ENCODE measurements at regions not wholly inside any gene's neighbourhood (a gene's known extent, or its start where the extent isn't known, plus 50 kb on each side); places are given as distances from the start of the nearest gene placed in this dataset.
"Not testable (repeated sequence)": the region's sequence is repeated elsewhere in the genome, so short reads cannot be mapped to it uniquely, and the experiment has no call there.

DNA sequence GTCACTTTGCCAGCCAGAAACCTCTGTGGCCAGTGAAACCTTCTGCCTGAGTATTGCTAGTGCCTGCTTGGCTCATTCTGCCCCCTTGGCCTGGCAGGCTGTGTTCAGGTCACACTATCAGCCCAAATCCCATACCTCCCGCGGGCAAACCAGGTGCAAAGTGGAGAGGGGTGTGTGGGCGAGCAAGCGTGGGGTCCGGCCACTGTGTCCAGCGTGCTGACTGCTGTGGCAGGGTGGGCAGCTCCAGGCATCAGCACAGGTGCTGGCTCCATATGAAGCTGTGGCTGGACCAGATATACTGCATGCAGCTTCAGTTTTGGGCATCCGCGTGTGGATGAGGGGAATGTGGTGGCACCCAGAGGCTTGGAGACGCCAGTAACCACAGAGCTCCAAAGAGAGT, 576.5 kb upstream of the EDIL3 start:
- H3K4me1 Mint-ChIP-seq, result no peaks in the 10 kb centered on the region
- ATAC-seq, result no peak
- H3K9me3 Mint-ChIP-seq, result no peaks in the 10 kb centered on the region
- H3K36me3 Mint-ChIP-seq, result no peaks in the 10 kb centered on the region
- H3K27ac Mint-ChIP-seq, result no peak overlapping the region
- H3K4me3 Mint-ChIP-seq, result no peak overlapping the region
- H3K27me3 Mint-ChIP-seq, result no peaks in the 10 kb centered on the region

- Mint-ChIP-seq H3K27me3 (no peaks in the 10 kb centered on the region), H3K4me3 (no peak overlapping the region), H3K36me3 (no peaks in the 10 kb centered on the region), H3K4me1 (no peaks in the 10 kb centered on the region), H3K27ac (no peak overlapping the region), H3K9me3 (no peaks in the 10 kb centered on the region)
- no peak for ATAC-seq
Observed at GRCh38 chr5:84961903-84962302, 577.2 kb upstream of the EDIL3 start.

- H3K4me3 Mint-ChIP-seq, result no peak overlapping the region
- no peaks in the 10 kb centered on the region for H3K36me3 Mint-ChIP-seq
- H3K27me3 Mint-ChIP-seq, result no peaks in the 10 kb centered on the region
- no peaks in the 10 kb centered on the region for H3K4me1 Mint-ChIP-seq
- ATAC-seq, result no peak
- peaks cover 6% of the 10 kb centered on the region for H3K9me3 Mint-ChIP-seq
- no peak overlapping the region for H3K27ac Mint-ChIP-seq
Observed at GRCh38 chr5:84983093-84983492, 598.4 kb upstream of the EDIL3 start.

GRCh38 chr5:84985148-84985547, 600.5 kb upstream of the EDIL3 start:
- Mint-ChIP-seq H3K4me3 (no peak overlapping the region), H3K27ac (no peak overlapping the region), H3K4me1 (no peaks in the 10 kb centered on the region), H3K27me3 (no peaks in the 10 kb centered on the region), H3K36me3 (no peaks in the 10 kb centered on the region), H3K9me3 (peaks cover 3% of the 10 kb centered on the region)
- ATAC-seq, result no peak

DNA sequence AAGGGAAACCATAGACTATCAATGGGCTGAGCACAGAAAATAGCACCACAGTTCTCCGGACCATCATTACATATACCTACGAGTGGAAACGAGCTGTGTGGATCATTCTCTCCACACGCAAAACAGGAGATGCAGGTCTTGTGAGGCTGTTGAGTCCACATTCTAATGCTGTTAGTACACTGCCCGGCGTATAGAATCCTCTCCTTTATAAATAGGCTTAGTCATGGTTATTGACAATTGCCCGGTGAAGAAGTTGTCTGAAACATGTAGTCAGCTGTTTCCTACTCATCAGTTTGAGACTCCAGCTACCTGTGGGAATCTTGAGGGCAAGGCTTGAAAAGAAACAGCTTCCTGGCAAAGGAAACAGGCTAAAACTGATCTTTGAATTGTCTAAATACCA, 602.0 kb upstream of the EDIL3 start:
- H3K4me3 Mint-ChIP-seq, result no peak overlapping the region

DNA sequence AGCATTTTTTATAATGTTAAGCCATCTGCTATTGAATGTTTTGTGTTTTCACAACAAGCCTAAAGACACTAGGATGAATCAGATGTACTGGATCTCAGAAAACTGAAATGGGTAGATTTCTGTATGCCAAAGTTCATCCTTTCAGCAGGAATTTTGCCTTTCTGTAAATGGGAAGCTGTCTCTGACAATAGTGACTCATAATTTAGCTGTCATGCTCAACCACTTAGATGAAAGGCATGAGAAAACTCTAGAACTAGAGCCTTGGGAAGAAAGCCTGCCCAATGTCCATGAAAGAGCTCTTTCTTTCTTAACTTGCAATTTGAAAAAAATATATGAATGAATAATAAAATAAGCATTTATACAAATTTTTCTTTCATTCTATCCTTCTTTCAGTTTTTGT, 616.0 kb upstream of the EDIL3 start:
- Mint-ChIP-seq H3K4me1 (no peaks in the 10 kb centered on the region), H3K9me3 (peaks cover 3% of the 10 kb centered on the region), H3K27me3 (no peaks in the 10 kb centered on the region), H3K4me3 (no peak overlapping the region), H3K27ac (no peak overlapping the region), H3K36me3 (no peaks in the 10 kb centered on the region)
- no peak for ATAC-seq

More for the DNA sequence above, 602.0 kb upstream of the EDIL3 start:
- H3K9me3 Mint-ChIP-seq, result peaks cover 3% of the 10 kb centered on the region
- no peaks in the 10 kb centered on the region for H3K36me3 Mint-ChIP-seq
- no peak overlapping the region for H3K27ac Mint-ChIP-seq
- no peaks in the 10 kb centered on the region for H3K4me1 Mint-ChIP-seq
- no peak for ATAC-seq
- H3K27me3 Mint-ChIP-seq, result no peaks in the 10 kb centered on the region

DNA sequence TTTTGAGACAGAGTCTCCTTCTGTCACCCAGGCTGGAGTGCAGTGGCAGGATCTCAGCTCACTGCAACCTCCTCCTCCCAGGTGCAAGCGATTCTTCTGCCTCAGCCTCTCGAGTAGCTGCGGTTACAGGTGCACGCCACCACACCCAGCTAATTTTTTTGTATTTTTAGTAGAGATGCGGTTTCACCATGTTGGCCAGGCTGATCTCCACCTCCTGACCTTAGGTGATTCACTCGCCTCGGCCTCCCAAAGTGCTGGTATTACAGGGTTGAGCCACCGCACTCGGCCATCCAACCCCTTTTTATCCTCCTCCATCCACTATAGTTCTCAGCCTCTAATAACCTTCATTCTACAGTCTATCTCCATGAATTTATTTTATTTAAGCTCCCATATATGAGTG, 617.3 kb upstream of the EDIL3 start:
- H3K9me3 Mint-ChIP-seq, H3K27ac Mint-ChIP-seq, H3K4me3 Mint-ChIP-seq, ATAC-seq, H3K36me3 Mint-ChIP-seq, H3K4me1 Mint-ChIP-seq, H3K27me3 Mint-ChIP-seq: not testable (repeated sequence)

GRCh38 chr5:85010014-85010562, 625.4 kb upstream of the EDIL3 start:
- H3K9me3 Mint-ChIP-seq, result peaks cover 3% of the 10 kb centered on the region

DNA sequence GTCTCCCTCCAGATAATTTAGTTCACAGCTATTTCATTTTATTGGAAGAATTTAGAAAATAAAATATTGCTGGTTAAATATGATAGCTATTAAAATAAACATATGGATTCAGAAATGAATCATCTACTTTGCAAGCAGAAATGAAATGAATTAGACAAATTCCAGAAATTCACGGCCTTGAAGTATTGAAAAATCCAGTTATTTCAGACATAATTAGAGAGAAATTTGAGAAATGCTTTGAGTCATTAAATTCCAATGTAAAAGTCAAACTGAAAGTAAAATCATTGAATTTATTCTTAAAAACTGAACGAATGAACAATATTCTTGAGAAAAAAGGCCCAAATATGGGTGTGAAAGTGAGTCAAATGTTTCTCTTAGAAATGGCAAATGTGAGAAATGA, 632.6 kb upstream of the EDIL3 start:
- Mint-ChIP-seq H3K36me3 (no peaks in the 10 kb centered on the region), H3K4me1 (no peaks in the 10 kb centered on the region), H3K9me3 (no peaks in the 10 kb centered on the region), H3K4me3 (no peak overlapping the region), H3K27me3 (no peaks in the 10 kb centered on the region), H3K27ac (no peak overlapping the region)
- no peak for ATAC-seq

More at GRCh38 chr5:85010014-85010562, 625.4 kb upstream of the EDIL3 start:
- H3K4me1 Mint-ChIP-seq, result no peaks in the 10 kb centered on the region
- ATAC-seq, result no peak
- no peaks in the 10 kb centered on the region for H3K36me3 Mint-ChIP-seq
- no peak overlapping the region for H3K27ac Mint-ChIP-seq
- no peak overlapping the region for H3K4me3 Mint-ChIP-seq
- no peaks in the 10 kb centered on the region for H3K27me3 Mint-ChIP-seq

DNA sequence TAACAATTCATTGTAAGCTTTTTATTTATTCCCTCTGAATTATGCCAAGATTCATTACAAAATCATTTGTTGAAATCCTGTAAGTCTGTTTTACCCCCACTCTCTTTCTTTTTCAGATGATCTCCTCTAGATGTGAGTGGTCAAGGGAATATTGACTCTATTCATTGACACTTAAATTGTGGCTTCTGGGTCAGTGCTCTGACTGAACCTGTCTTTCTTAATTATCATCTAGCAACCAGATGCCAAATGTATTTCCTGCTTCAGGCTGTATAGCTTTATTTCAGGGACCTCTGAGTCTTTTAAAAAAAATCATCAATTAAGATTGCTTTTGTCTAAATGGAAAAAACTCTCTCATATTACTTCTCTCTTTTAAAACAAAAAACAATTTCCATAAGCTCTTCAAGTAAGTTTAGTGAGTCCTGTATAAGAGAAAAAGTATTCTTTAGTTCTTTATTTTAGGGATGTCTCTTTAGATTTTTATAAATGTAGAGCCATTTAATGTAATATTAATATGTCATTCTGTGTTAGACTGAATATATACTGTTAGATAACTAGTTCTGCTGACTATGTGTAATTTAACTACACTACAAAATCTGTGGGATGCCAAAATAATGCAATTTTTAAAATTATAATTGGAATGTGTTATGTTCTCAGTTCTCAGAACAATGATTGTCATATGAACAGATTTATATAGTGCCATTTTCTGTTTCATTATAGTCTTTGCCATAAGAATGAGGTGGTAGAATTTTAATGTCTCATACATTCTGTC, 645.8 kb upstream of the EDIL3 start:
- Mint-ChIP-seq H3K27ac (no peak overlapping the region), H3K4me1 (no peaks in the 10 kb centered on the region), H3K36me3 (no peaks in the 10 kb centered on the region), H3K4me3 (no peak overlapping the region), H3K27me3 (no peaks in the 10 kb centered on the region), H3K9me3 (peaks cover 4% of the 10 kb centered on the region)
- no peak for ATAC-seq

DNA sequence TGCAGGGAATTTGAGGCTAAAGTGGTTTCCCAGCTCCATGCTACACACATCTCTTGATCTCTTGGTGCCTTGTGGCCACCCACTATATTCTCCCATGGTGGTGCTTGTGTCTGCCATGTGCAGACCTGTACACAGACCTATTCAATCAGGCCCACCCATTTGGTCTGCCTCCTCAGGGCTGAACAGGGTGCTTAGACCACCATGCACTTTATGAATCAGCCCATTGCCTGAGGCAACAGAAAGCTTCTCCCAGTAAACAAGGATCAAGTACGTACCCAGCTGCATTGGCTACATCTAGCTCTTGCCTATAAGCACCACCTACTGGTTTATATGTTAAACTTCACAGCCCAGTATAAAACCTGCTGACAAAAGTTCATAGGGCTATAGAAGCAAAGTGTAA, 664.3 kb upstream of the EDIL3 start:
- H3K27me3 Mint-ChIP-seq, result no peaks in the 10 kb centered on the region
- H3K4me1 Mint-ChIP-seq, result no peaks in the 10 kb centered on the region
- H3K36me3 Mint-ChIP-seq, result no peaks in the 10 kb centered on the region
- peaks cover under 1% of the 10 kb centered on the region for H3K9me3 Mint-ChIP-seq
- H3K27ac Mint-ChIP-seq, result no peak overlapping the region
- H3K4me3 Mint-ChIP-seq, result no peak overlapping the region
- peak; percentile 24 for ATAC-seq

- H3K27me3 Mint-ChIP-seq, result no peaks in the 10 kb centered on the region
- ATAC-seq, result no peak
Observed at GRCh38 chr5:85052826-85053225, 668.1 kb upstream of the EDIL3 start.

GRCh38 chr5:85069659-85070640, 685.3 kb upstream of the EDIL3 start:
- ATAC-seq, result no peak
- Mint-ChIP-seq H3K4me3 (no peak overlapping the region), H3K27me3 (no peaks in the 10 kb centered on the region), H3K27ac (no peak overlapping the region), H3K9me3 (peaks cover 4% of the 10 kb centered on the region), H3K4me1 (no peaks in the 10 kb centered on the region), H3K36me3 (no peaks in the 10 kb centered on the region)

More at GRCh38 chr5:85052826-85053225, 668.1 kb upstream of the EDIL3 start:
- Mint-ChIP-seq H3K4me1 (no peaks in the 10 kb centered on the region), H3K4me3 (no peak overlapping the region), H3K27ac (no peak overlapping the region), H3K36me3 (no peaks in the 10 kb centered on the region), H3K9me3 (no peaks in the 10 kb centered on the region)

GRCh38 chr5:85077581-85077980, 692.9 kb upstream of the EDIL3 start:
- no peak overlapping the region for H3K27ac Mint-ChIP-seq
- H3K4me1 Mint-ChIP-seq, result no peaks in the 10 kb centered on the region
- no peak overlapping the region for H3K4me3 Mint-ChIP-seq
- H3K36me3 Mint-ChIP-seq, result no peaks in the 10 kb centered on the region
- ATAC-seq, result no peak
- peaks cover 3% of the 10 kb centered on the region for H3K9me3 Mint-ChIP-seq
- no peaks in the 10 kb centered on the region for H3K27me3 Mint-ChIP-seq

- ATAC-seq, result no peak
- peaks cover 10% of the 10 kb centered on the region for H3K9me3 Mint-ChIP-seq
- no peaks in the 10 kb centered on the region for H3K27me3 Mint-ChIP-seq
- H3K4me3 Mint-ChIP-seq, result no peak overlapping the region
- H3K27ac Mint-ChIP-seq, result no peak overlapping the region
- no peaks in the 10 kb centered on the region for H3K4me1 Mint-ChIP-seq
- no peaks in the 10 kb centered on the region for H3K36me3 Mint-ChIP-seq
Observed at GRCh38 chr5:85096421-85096820, 711.7 kb upstream of the EDIL3 start.
